ENCODE measurements at regions not wholly inside any gene's neighbourhood (a gene's known extent, or its start where the extent isn't known, plus 50 kb on each side); places are given as distances from the start of the nearest gene placed in this dataset.
"Not testable (repeated sequence)": the region's sequence is repeated elsewhere in the genome, so short reads cannot be mapped to it uniquely, and the experiment has no call there.

DNA sequence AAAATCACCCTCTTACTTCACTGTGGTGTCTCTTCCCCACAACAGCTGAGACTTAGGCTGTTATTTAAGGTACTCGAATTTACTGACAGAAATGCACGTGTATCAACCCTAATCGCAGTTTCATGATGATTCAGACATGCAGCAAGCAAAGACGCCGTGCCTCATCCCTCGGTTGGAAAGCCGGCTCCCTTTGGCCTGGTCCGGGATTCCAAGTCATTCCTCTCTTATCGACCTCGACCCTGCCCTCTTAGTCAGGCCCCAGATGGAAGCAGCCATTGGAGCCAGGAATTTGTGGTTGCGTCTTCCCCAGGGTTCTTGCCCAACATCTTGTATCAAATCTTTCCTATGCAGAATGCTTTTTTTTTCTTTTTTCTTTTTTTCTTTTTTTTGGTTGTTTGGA, 229.5 kb downstream of the GATA3 start:
- DNase-seq: no peak

- DNase-seq: not testable (repeated sequence)
Measured at GRCh38 chr10:8285970-8286369, 231.5 kb downstream of the GATA3 start.

DNA sequence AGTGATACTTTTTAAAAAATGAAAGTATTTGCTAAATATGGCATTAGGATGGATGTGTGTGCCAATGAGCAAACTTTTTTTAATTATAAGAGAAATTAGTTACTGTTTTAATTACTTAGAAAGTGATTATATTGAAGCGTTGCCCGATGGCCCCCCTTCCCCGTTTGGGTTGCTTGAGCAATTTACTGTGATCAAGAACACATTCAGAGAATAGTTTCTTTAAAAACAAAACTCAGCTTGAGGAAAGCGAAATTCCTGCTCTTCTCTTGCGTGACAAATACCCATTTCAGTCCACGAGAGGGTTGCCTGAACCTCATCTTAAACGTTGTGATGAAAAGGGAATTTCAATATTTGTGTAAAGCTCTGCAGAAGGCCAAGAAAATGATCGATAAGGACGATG, 234.1 kb downstream of the GATA3 start:
- no peak for DNase-seq

DNA sequence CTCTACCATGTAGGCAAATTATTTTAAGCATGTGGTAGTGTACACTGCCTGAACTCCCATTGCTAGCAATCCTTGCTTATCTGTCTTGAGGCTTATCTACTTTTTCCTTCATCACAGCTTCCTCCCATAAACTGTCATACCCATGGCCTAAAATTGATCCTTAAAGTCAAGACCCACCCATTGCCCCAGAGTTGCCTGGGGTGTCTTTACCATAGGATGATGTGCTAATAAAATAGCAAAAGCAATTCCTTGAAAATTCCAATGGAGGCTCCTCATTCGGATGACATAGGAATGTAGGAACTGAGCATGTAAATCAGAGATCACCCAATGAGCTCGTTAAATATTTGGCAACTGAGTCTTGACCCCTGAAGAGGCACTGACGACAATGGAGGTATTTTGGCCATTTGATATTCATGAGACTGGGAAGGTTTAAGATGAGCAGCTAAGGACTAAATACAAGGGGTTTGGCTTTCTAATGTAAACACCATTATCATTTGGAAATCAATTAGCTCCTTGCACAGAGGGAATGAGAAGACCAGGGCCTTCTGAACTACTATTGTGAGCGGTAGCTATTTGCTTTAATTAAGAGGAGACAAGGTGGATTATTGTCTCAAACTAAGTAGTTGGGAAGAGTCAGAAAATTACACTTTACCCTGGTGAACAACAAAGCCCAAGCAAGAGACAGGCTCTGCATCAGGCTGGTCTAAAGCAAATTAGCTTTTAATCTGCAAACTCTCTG, 234.9 kb downstream of the GATA3 start:
- DNase-seq: no peak

DNA sequence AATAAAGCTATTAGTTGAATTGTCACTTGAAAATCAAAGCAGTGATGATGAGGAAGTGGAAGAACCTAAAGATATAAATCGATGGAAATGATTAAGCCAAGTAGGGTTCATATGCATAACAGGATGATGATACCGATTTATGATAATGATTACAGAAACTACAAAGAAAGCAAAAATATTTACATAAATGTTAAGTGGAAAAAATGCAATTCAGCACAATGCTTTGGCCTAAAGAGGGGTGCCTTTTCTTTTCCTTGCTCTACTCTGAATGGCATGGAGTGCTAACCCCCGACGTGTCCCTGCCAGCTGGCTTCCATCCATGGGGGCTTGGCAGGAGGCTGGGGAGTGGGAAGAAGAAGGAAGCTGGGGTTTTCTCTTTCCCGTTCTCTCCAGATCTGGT, 240.3 kb downstream of the GATA3 start:
- DNase-seq: no peak

DNA sequence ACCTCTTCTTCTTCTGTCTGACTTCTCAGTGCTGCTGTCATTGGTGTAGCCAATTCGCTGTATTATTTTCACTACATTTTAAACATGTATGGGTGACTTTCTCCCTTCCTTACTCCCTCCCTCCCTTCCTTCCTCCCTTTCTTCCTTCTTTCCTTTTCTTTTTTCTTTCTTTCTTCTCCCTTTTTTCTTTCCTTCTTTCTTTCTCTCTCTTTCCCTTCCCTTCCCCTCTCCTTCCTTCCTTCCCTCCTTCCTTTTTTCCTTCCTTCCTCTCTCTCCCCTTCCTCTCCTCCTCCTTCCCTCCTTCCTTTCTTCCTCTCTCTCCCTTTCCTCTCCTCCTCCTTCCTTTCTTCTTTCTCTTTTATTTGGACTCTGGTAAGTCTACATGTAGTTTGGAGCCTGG, 240.8 kb downstream of the GATA3 start:
- DNase-seq: no peak

DNA sequence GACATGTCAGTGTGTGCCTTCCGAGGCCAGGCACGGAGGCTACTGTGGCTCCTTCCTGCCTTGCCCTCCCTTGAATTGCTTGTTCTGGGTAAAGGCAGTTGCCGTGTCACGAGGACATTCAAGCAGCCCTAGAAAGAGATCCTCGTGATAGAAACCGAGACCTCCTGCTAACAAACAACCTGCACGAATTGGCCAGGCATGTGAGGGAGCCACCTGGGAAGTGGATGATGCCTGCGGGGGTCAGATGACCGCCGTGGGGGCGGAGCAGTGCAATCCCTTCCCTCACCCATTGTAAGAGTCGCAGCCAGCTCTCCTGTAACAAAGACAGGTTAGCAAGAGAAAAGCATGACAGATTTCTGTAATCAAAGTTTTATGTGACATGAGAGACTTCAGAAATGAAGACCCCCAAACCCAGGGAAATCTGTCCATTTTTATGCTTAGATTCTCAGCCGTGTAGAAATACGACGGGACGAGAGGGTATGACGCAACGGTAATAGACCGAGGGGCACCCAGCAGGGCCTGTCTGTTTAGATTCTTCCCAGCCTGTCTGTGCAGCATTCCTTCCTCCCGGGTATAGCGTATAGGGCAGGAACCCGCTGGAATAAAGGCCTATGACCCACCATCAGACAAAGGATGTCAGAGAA, 241.7 kb downstream of the GATA3 start:
- DNase-seq: no peak

DNA sequence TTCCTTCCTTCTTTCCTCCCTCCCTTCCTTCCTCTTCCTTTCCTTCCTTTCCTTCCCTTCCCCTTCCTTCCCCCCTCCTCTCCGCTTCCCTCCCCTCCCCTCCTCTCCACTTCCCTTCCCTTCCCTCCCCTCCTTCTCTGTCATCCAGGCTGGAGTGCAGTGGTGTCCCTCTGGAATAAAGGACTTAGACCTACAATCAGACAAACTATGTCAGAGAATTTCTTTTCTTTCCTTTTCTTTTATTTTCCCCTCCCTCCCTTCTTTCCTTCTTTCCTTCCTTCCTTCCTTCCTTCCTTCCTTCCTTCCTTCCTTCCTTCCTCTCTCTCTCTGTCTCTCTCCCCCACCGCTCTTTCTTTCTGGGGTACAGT, 242.2 kb downstream of the GATA3 start:
- DNase-seq: no peak

DNA sequence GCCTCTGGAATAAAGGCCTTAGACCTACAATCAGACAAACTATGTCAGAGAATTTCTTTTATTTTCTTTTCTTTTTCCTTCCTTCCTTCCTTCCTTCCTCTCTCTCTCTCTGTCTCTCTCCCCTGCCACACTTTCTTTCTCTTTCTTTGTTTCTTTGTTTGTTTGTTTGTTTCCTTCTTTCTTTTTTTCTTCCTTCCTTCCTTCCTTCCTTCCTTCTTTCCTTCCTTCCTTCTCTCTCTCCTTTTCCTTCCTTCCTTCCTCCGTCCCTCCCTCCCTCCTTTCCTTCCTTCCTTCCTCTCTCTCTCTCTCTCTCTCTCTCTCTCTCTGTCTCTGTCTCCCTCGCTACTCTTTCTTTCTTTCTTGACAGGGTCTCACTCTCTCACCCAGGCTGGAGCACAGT, 242.6 kb downstream of the GATA3 start:
- DNase-seq: no peak

GRCh38 chr10:8297959-8298358, 243.5 kb downstream of the GATA3 start:
- DNase-seq: no peak

DNA sequence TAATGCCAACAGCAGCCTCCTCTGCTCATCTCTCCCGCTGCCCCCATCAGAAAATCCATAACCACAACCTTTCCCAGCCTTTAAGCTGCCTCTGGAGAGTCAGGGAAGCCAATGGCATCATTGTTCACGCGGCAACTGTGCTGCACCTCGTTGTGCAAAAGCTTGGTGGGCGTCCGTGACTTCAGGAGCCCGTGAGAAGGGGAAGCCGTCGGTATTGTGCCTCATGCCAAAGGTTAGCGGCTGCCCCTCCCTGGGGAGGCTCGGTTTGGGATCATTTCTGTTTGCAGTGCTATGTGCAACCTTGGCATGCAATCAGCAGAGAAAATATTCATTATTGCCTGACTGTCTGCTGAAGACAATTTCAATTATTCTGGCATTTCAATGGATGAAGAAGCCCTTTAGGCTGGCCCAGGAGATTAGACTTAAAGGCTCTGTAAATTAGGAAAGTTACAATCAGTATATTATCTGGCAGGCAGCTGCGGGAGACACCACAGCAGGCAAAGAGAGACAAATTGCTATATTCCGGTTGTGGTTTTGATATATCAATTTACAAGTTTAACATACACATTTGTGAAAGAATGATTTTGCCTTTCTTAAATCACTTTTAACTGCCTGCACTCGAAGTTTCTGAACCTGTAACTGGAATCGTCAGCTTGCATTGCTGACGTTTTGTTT, 244.5 kb downstream of the GATA3 start:
- DNase-seq: no peak

GRCh38 chr10:8300925-8301324, 246.4 kb downstream of the GATA3 start:
- no peak for DNase-seq

DNA sequence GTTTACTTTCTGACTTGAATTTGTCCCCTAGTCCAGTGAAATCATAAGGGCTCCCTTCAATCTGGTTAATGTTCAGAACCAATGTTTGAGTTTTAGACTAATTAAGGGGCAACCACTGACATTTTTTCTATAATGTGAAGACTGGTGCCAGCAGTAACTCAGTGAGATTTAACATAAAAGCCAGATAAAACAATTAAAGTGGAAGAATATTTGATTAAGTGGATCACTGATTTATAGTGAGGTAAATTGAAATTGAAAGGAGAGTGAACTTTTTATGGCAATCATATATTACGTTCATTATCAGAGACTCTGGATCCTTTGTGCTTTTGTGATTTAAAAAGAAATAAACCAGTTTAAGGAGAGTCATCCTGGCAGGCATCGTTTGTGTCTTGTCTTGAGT, 246.8 kb downstream of the GATA3 start:
- DNase-seq: no peak

DNA sequence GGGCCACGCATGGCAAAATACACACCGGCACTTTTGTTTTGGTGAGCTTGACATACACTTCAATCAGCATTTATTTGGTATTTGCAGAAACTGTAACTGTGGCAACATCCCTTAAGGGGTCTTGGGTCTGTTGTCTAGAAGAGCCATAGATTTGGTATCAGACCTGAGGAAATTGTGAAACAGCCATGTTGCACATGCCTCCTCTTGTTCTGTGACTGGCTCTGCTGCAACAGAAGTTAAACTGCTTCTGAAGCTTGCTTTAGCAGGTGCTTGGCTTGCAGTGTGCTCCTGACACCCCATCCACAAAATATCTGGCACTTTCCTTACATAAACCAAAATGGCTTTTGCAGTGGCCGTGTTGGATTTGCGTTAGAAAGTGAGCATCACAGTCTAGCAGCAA, 247.3 kb downstream of the GATA3 start:
- DNase-seq: no peak

- DNase-seq: no peak
Measured at GRCh38 chr10:8302565-8302964, 248.1 kb downstream of the GATA3 start.

- DNase-seq: no peak
Measured at GRCh38 chr10:8304861-8305260, 250.4 kb downstream of the GATA3 start.

- no peak for DNase-seq
Measured at GRCh38 chr10:8305876-8306652, 251.6 kb downstream of the GATA3 start.

DNA sequence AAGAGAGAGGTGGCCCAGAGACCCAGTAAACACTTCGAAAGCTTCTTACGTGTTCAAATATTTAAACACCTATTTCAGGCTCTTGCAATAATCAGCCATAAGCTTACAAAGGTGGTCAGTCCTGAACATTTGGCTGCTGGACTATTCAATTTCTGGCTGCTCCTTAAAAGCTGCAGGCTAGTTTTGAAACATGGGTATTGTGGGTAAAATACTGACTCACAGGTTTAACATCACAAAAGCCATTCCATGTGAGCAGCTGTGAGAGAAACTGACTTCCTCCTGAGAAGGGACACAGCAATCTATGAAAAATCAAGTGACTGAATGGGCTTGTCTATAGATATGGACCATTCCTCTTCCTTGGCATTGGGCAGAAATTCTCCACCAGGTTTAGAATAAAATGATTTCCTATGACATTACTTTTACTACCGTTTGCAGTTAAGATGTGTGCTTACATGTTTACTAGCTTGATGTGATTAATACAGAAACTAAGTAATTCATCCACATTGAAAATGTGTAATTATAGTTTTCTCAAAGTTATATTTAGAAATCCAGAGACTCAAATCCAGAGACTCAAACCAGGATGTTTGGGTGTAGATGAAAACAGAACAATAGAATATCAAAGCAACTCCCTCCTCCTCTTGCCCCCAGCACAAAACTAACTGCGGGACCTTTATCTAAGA, 252.3 kb downstream of the GATA3 start:
- DNase-seq: no peak

GRCh38 chr10:8310930-8311329, 256.4 kb downstream of the GATA3 start:
- DNase-seq: no peak

- DNase-seq: no peak
Measured at GRCh38 chr10:8311526-8312070, 257.1 kb downstream of the GATA3 start.

DNA sequence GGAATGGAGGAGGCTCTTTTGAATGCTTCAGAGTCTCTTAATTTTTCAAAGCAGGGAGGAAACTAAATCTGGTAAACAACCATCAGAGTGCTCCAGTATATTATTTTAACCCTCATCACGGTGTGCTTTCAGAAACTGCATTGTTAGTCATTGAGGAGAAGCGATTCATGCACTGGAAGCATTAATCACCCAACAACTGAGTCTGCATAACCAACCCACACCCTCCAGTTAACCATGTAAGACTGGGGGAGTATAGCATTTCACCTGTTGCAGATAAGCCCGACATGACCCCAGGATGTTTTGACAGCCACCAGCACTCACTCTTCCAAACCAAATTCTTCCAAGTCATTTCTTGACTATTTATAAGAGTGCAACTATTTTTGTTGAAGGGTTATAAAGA, 257.6 kb downstream of the GATA3 start:
- DNase-seq: no peak

GRCh38 chr10:8312781-8313180, 258.3 kb downstream of the GATA3 start:
- no peak for DNase-seq

GRCh38 chr10:8314486-8314885, 260.0 kb downstream of the GATA3 start:
- no peak for DNase-seq
